ENCODE measurements at regions not wholly inside any gene's neighbourhood (a gene's known extent, or its start where the extent isn't known, plus 50 kb on each side); places are given as distances from the start of the nearest gene placed in this dataset.

- Histone ChIP-seq H3K27me3 (ENCODE audit: control insufficient read depth, insufficient read depth, low read length) (no peaks in the 10 kb centered on the region), H3K36me3 (ENCODE audit: control insufficient read depth, insufficient read depth, low read length) (no peaks in the 10 kb centered on the region), H3K4me1 (ENCODE audit: control insufficient read depth, insufficient read depth, low read length) (no peaks in the 10 kb centered on the region), H3K4me3 (ENCODE audit: low read depth, low read length) (no peak overlapping the region), H3K27ac (ENCODE audit: low read depth, low read length) (no peak overlapping the region), H3K9ac (ENCODE audit: low read length) (no peak overlapping the region), H3K9me3 (ENCODE audit: control insufficient read depth, insufficient read depth, low read depth, low read length) (no peaks in the 10 kb centered on the region)
Observed at GRCh38 chr9:105846825-105847224, 152.5 kb downstream of the TMEM38B start.

- H3K36me3 ChIP-seq (ENCODE audit: control insufficient read depth, insufficient read depth, low read length) = no peaks in the 10 kb centered on the region
- no peak overlapping the region for H3K27ac ChIP-seq (ENCODE audit: low read depth, low read length)
- no peaks in the 10 kb centered on the region for H3K4me1 ChIP-seq (ENCODE audit: control insufficient read depth, insufficient read depth, low read length)
- no peak overlapping the region for H3K9ac ChIP-seq (ENCODE audit: low read length)
- no peaks in the 10 kb centered on the region for H3K27me3 ChIP-seq (ENCODE audit: control insufficient read depth, insufficient read depth, low read length)
- H3K9me3 ChIP-seq (ENCODE audit: control insufficient read depth, insufficient read depth, low read depth, low read length) = no peaks in the 10 kb centered on the region
- no peak overlapping the region for H3K4me3 ChIP-seq (ENCODE audit: low read depth, low read length)
Observed at GRCh38 chr9:105850852-105851500, 156.6 kb downstream of the TMEM38B start.

GRCh38 chr9:105854026-105854782, 159.9 kb downstream of the TMEM38B start:
- no peaks in the 10 kb centered on the region for H3K4me1 ChIP-seq (ENCODE audit: control insufficient read depth, insufficient read depth, low read length)
- no peak overlapping the region for H3K27ac ChIP-seq (ENCODE audit: low read depth, low read length)
- H3K9me3 ChIP-seq (ENCODE audit: control insufficient read depth, insufficient read depth, low read depth, low read length) = no peaks in the 10 kb centered on the region
- H3K9ac ChIP-seq (ENCODE audit: low read length) = no peak overlapping the region
- no peaks in the 10 kb centered on the region for H3K36me3 ChIP-seq (ENCODE audit: control insufficient read depth, insufficient read depth, low read length)
- H3K4me3 ChIP-seq (ENCODE audit: low read depth, low read length) = no peak overlapping the region
- H3K27me3 ChIP-seq (ENCODE audit: control insufficient read depth, insufficient read depth, low read length) = no peaks in the 10 kb centered on the region

GRCh38 chr9:105854783-105855724, 160.7 kb downstream of the TMEM38B start:
- no peaks in the 10 kb centered on the region for H3K9me3 ChIP-seq (ENCODE audit: control insufficient read depth, insufficient read depth, low read depth, low read length)
- H3K4me3 ChIP-seq (ENCODE audit: low read depth, low read length) = no peak overlapping the region
- no peaks in the 10 kb centered on the region for H3K36me3 ChIP-seq (ENCODE audit: control insufficient read depth, insufficient read depth, low read length)
- H3K4me1 ChIP-seq (ENCODE audit: control insufficient read depth, insufficient read depth, low read length) = no peaks in the 10 kb centered on the region
- no peak overlapping the region for H3K9ac ChIP-seq (ENCODE audit: low read length)
- H3K27me3 ChIP-seq (ENCODE audit: control insufficient read depth, insufficient read depth, low read length) = no peaks in the 10 kb centered on the region
- H3K27ac ChIP-seq (ENCODE audit: low read depth, low read length) = no peak overlapping the region

- no peaks in the 10 kb centered on the region for H3K27me3 ChIP-seq (ENCODE audit: control insufficient read depth, insufficient read depth, low read length)
- no peaks in the 10 kb centered on the region for H3K9me3 ChIP-seq (ENCODE audit: control insufficient read depth, insufficient read depth, low read depth, low read length)
- H3K4me3 ChIP-seq (ENCODE audit: low read depth, low read length) = no peak overlapping the region
- no peaks in the 10 kb centered on the region for H3K36me3 ChIP-seq (ENCODE audit: control insufficient read depth, insufficient read depth, low read length)
- H3K4me1 ChIP-seq (ENCODE audit: control insufficient read depth, insufficient read depth, low read length) = no peaks in the 10 kb centered on the region
- H3K27ac ChIP-seq (ENCODE audit: low read depth, low read length) = no peak overlapping the region
- H3K9ac ChIP-seq (ENCODE audit: low read length) = no peak overlapping the region
Observed at GRCh38 chr9:105855987-105856386, 161.6 kb downstream of the TMEM38B start.

- H3K27ac ChIP-seq (ENCODE audit: low read depth, low read length) = no peak overlapping the region
- H3K4me1 ChIP-seq (ENCODE audit: control insufficient read depth, insufficient read depth, low read length) = no peaks in the 10 kb centered on the region
- H3K36me3 ChIP-seq (ENCODE audit: control insufficient read depth, insufficient read depth, low read length) = no peaks in the 10 kb centered on the region
- H3K9me3 ChIP-seq (ENCODE audit: control insufficient read depth, insufficient read depth, low read depth, low read length) = no peaks in the 10 kb centered on the region
- no peaks in the 10 kb centered on the region for H3K27me3 ChIP-seq (ENCODE audit: control insufficient read depth, insufficient read depth, low read length)
- H3K4me3 ChIP-seq (ENCODE audit: low read depth, low read length) = no peak overlapping the region
- H3K9ac ChIP-seq (ENCODE audit: low read length) = no peak overlapping the region
Observed at GRCh38 chr9:105858006-105858690, 163.8 kb downstream of the TMEM38B start.

- H3K9ac ChIP-seq (ENCODE audit: low read length) = no peak overlapping the region
- no peaks in the 10 kb centered on the region for H3K4me1 ChIP-seq (ENCODE audit: control insufficient read depth, insufficient read depth, low read length)
- H3K27ac ChIP-seq (ENCODE audit: low read depth, low read length) = no peak overlapping the region
- H3K36me3 ChIP-seq (ENCODE audit: control insufficient read depth, insufficient read depth, low read length) = no peaks in the 10 kb centered on the region
- no peak overlapping the region for H3K4me3 ChIP-seq (ENCODE audit: low read depth, low read length)
- H3K27me3 ChIP-seq (ENCODE audit: control insufficient read depth, insufficient read depth, low read length) = no peaks in the 10 kb centered on the region
- no peaks in the 10 kb centered on the region for H3K9me3 ChIP-seq (ENCODE audit: control insufficient read depth, insufficient read depth, low read depth, low read length)
Observed at GRCh38 chr9:105858877-105859276, 164.5 kb downstream of the TMEM38B start.

- Histone ChIP-seq H3K4me1 (ENCODE audit: control insufficient read depth, insufficient read depth, low read length) (no peaks in the 10 kb centered on the region), H3K27ac (ENCODE audit: low read depth, low read length) (no peak overlapping the region), H3K9ac (ENCODE audit: low read length) (no peak overlapping the region), H3K36me3 (ENCODE audit: control insufficient read depth, insufficient read depth, low read length) (no peaks in the 10 kb centered on the region), H3K9me3 (ENCODE audit: control insufficient read depth, insufficient read depth, low read depth, low read length) (no peaks in the 10 kb centered on the region), H3K27me3 (ENCODE audit: control insufficient read depth, insufficient read depth, low read length) (no peaks in the 10 kb centered on the region), H3K4me3 (ENCODE audit: low read depth, low read length) (no peak overlapping the region)
Observed at GRCh38 chr9:105859428-105860091, 165.2 kb downstream of the TMEM38B start.

GRCh38 chr9:105860516-105860915, 166.2 kb downstream of the TMEM38B start:
- Histone ChIP-seq H3K9me3 (ENCODE audit: control insufficient read depth, insufficient read depth, low read depth, low read length) (no peaks in the 10 kb centered on the region), H3K4me1 (ENCODE audit: control insufficient read depth, insufficient read depth, low read length) (no peaks in the 10 kb centered on the region), H3K9ac (ENCODE audit: low read length) (no peak overlapping the region)

GRCh38 chr9:105861972-105862371, 167.6 kb downstream of the TMEM38B start:
- Histone ChIP-seq H3K36me3 (ENCODE audit: control insufficient read depth, insufficient read depth, low read length) (no peaks in the 10 kb centered on the region), H3K9ac (ENCODE audit: low read length) (no peak overlapping the region), H3K4me1 (ENCODE audit: control insufficient read depth, insufficient read depth, low read length) (no peaks in the 10 kb centered on the region), H3K27me3 (ENCODE audit: control insufficient read depth, insufficient read depth, low read length) (no peaks in the 10 kb centered on the region), H3K4me3 (ENCODE audit: low read depth, low read length) (no peak overlapping the region), H3K27ac (ENCODE audit: low read depth, low read length) (no peak overlapping the region), H3K9me3 (ENCODE audit: control insufficient read depth, insufficient read depth, low read depth, low read length) (no peaks in the 10 kb centered on the region)

More at GRCh38 chr9:105860516-105860915, 166.2 kb downstream of the TMEM38B start:
- no peaks in the 10 kb centered on the region for H3K36me3 ChIP-seq (ENCODE audit: control insufficient read depth, insufficient read depth, low read length)
- no peak overlapping the region for H3K27ac ChIP-seq (ENCODE audit: low read depth, low read length)
- H3K27me3 ChIP-seq (ENCODE audit: control insufficient read depth, insufficient read depth, low read length) = no peaks in the 10 kb centered on the region
- H3K4me3 ChIP-seq (ENCODE audit: low read depth, low read length) = no peak overlapping the region
